GM23338 (cell line): ENCODE measurements at regions not wholly inside any gene's neighbourhood (a gene's known extent, or its start where the extent isn't known, plus 50 kb on each side); places are given as distances from the start of the nearest gene placed in this dataset.

ENCODE experiments used
- ATAC-seq: fragments of 200-7000 bp; cut with Tn5 transposase; 3 replicates; pipeline ENCODE4 v1.9.1; 2020
- DNase-seq: peaks from one replicate; pipeline ENCODE4 v3.0.0-alpha.2; 2015; ENCODE audit warnings: low spot score
- H2AFZ ChIP-seq: fragments of 200-600 bp; sonication (generic); 2 replicates; pipeline ENCODE4 v1.8.0; 2016; ENCODE audit warnings: antibody characterized with exemption, mild to moderate bottlenecking, moderate library complexity
- H3F3A ChIP-seq: fragments of 200-600 bp; sonication (generic); replicated peaks from 2 replicates; pipeline ENCODE4 v1.8.0; 2017; ENCODE audit warnings: antibody characterized with exemption, mixed run types, low read depth
- H3K27ac ChIP-seq: fragments of 200-600 bp; sonication (generic); 2 replicates; pipeline ENCODE4 v1.6.1; 2016; ENCODE audit warnings: low read depth
- H3K27me3 ChIP-seq: fragments of 200-600 bp; sonication (generic); 2 replicates; pipeline ENCODE4 v1.8.0; 2016; ENCODE audit warnings: mild to moderate bottlenecking, mixed run types, moderate library complexity; ENCODE audit not compliant: insufficient read depth
- H3K36me3 ChIP-seq: fragments of 200-600 bp; sonication (generic); 2 replicates; pipeline ENCODE4 v1.8.0; 2016; ENCODE audit warnings: mild to moderate bottlenecking; ENCODE audit not compliant: insufficient read depth
- H3K4me1 ChIP-seq: fragments of 200-600 bp; sonication (generic); 2 replicates; pipeline ENCODE4 v1.8.0; 2016; ENCODE audit warnings: mild to moderate bottlenecking, moderate library complexity; ENCODE audit not compliant: insufficient read depth
- H3K4me2 ChIP-seq: fragments of 200-600 bp; sonication (generic); 2 replicates; pipeline ENCODE4 v1.7.1; 2017; ENCODE audit warnings: mixed run types
- H3K4me3 ChIP-seq: fragments of 200-600 bp; sonication (generic); 2 replicates; pipeline ENCODE4 v1.6.1; 2016; ENCODE audit warnings: mixed run types
- H3K79me2 ChIP-seq: fragments of 200-600 bp; sonication (generic); replicated peaks from 2 replicates; pipeline ENCODE4 v1.8.0; 2017; ENCODE audit warnings: mild to moderate bottlenecking; ENCODE audit not compliant: insufficient read depth
- H3K9me2 ChIP-seq: fragments of 200-600 bp; sonication (generic); 2 replicates; pipeline ENCODE4 v1.8.0; 2017; ENCODE audit not compliant: insufficient read depth
- H4K20me1 ChIP-seq: fragments of 200-600 bp; sonication (generic); replicated peaks from 2 replicates; pipeline ENCODE4 v1.8.0; 2017; ENCODE audit warnings: mild to moderate bottlenecking; ENCODE audit not compliant: insufficient read depth
- H3K27ac Mint-ChIP-seq: 2 replicates; pipeline ENCODE4 v1.8.0; 2020; ENCODE audit warnings: inconsistent platforms, mild to moderate bottlenecking, moderate library complexity, mixed read lengths
- H3K27me3 Mint-ChIP-seq: 3 replicates; pipeline ENCODE4 v1.8.0; 2022; ENCODE audit warnings: low read depth, mild to moderate bottlenecking, moderate library complexity, mixed read lengths, inconsistent platforms; ENCODE audit not compliant: insufficient read depth, poor library complexity
- H3K36me3 Mint-ChIP-seq: 3 replicates; pipeline ENCODE4 v1.8.0; 2021; ENCODE audit warnings: low read depth, mild to moderate bottlenecking, inconsistent platforms, moderate library complexity, mixed read lengths
- H3K4me1 Mint-ChIP-seq: 3 replicates; pipeline ENCODE4 v1.8.0; 2020; ENCODE audit warnings: mild to moderate bottlenecking, inconsistent platforms, mixed read lengths
- H3K4me3 Mint-ChIP-seq: 3 replicates; pipeline ENCODE4 v1.8.0; 2021; ENCODE audit warnings: moderate library complexity, mild to moderate bottlenecking, inconsistent platforms, mixed read lengths
- H3K9me3 Mint-ChIP-seq: 3 replicates; pipeline ENCODE4 v1.8.0; 2020; ENCODE audit warnings: moderate library complexity, mild to moderate bottlenecking, inconsistent platforms, mixed read lengths
- CREB1 ChIP-seq: fragments of 250-450 bp; sonication (Bioruptor Pico); IDR thresholded peaks from 2 replicates; pipeline ENCODE4 v1.5.0; 2020; ENCODE audit warnings: low read depth, mild to moderate bottlenecking, moderate library complexity
- CTCF ChIP-seq, 2 experiments: fragments of 200-600 bp in 1 of 2; sonication (generic) in 1 of 2; conservative IDR thresholded peaks; 2 replicates each; pipeline versions ENCODE4 v1.5.1 to v1.6.1; 2016 to 2017; ENCODE audit warnings: antibody characterized with exemption in 2 of 2, low read depth in 2 of 2, mild to moderate bottlenecking in 2 of 2, moderate library complexity in 1 of 2
- ETS1 ChIP-seq: IDR thresholded peaks from 2 replicates; pipeline ENCODE4 v1.6.1; 2016; ENCODE audit warnings: antibody characterized with exemption
- EZH2phosphoT487 ChIP-seq: fragments of 200-600 bp; sonication (generic); IDR thresholded peaks from one replicate; pipeline ENCODE4 v1.8.1; 2018; ENCODE audit warnings: antibody characterized with exemption; ENCODE audit not compliant: unreplicated experiment
- NANOG ChIP-seq: IDR thresholded peaks from 2 replicates; pipeline ENCODE4 v1.6.1; 2016; ENCODE audit warnings: antibody characterized with exemption, borderline replicate concordance
- POLR2AphosphoS5 ChIP-seq: IDR thresholded peaks from 2 replicates; pipeline ENCODE4 v1.6.1; 2016; ENCODE audit warnings: antibody characterized with exemption, low read depth
- STAT1 ChIP-seq: IDR thresholded peaks from one replicate; pipeline ENCODE4 v1.6.1; 2016; ENCODE audit warnings: antibody characterized with exemption; ENCODE audit not compliant: unreplicated experiment
- ZNF114 ChIP-seq: fragments of 250-450 bp; sonication (Bioruptor Pico); IDR thresholded peaks from 2 replicates; pipeline ENCODE4 v1.5.0; 2020; ENCODE audit warnings: mild to moderate bottlenecking, moderate library complexity
- ZNF331 ChIP-seq: fragments of 250-450 bp; sonication (Bioruptor Pico); IDR thresholded peaks from 2 replicates; pipeline ENCODE4 v1.5.0; 2020; ENCODE audit warnings: low read depth, mild to moderate bottlenecking, moderate library complexity
- ZNF462 ChIP-seq: fragments of 250-450 bp; sonication (Bioruptor Pico); IDR thresholded peaks from 2 replicates; pipeline ENCODE4 v1.5.0; 2020; ENCODE audit warnings: mild to moderate bottlenecking, moderate library complexity

GRCh38 chr9:23451802-23452418, 374.1 kb downstream of the ELAVL2 start:
- TF ChIP-seq ETS1 (no peak), STAT1 (no peak)
- Histone ChIP-seq H3K4me2 (no peak overlapping the region), H3K36me3 (no peaks in the 10 kb centered on the region), H3K9me2 (no peaks in the 10 kb centered on the region), H3K4me1 (no peaks in the 10 kb centered on the region; the same call in 1 of the 2 replicates), H4K20me1 (no peaks in the 10 kb centered on the region), H3F3A (no peaks in the 10 kb centered on the region), H3K27me3 (no peaks in the 10 kb centered on the region), H3K4me3 (no peak overlapping the region), H3K27ac (no peak overlapping the region), H3K79me2 (no peaks in the 10 kb centered on the region), H2AFZ (no peak overlapping the region)
- H3K9me3 Mint-ChIP-seq, result peaks cover 12% of the 10 kb centered on the region; the same call in 2 of the 3 replicates
- H3K27me3 Mint-ChIP-seq, result peaks cover 5% of the 10 kb centered on the region
- peaks cover 5% of the 10 kb centered on the region; the same call in 1 of the 3 replicates for H3K36me3 Mint-ChIP-seq
- H3K27ac Mint-ChIP-seq, result no peak overlapping the region
- H3K4me3 Mint-ChIP-seq, result no peak overlapping the region
- H3K4me1 Mint-ChIP-seq, result peaks cover 7% of the 10 kb centered on the region
- ATAC-seq (no peak), DNase-seq (no peak)

GRCh38 chr9:23464275-23464674, 361.8 kb downstream of the ELAVL2 start:
- no peaks in the 10 kb centered on the region for H3F3A ChIP-seq
- H3K36me3 Mint-ChIP-seq, result no peaks in the 10 kb centered on the region
- ATAC-seq, result no peak
- TF ChIP-seq EZH2phosphoT487 (no peak), ZNF462 (CRISPR knock-in tag) (no peak), CREB1 (CRISPR knock-in tag) (no peak), STAT1 (no peak), POLR2AphosphoS5 (no peak), NANOG (no peak), ZNF114 (CRISPR knock-in tag) (no peak), CTCF (conservative IDR thresholded peaks at IDR 0.05; ENCODE audit: low read depth in 2 of 2) (no peak), ZNF331 (CRISPR knock-in tag) (no peak)

More at GRCh38 chr9:23464275-23464674, 361.8 kb downstream of the ELAVL2 start:
- H3K27me3 ChIP-seq, result no peaks in the 10 kb centered on the region
- no peaks in the 10 kb centered on the region for H3K36me3 ChIP-seq
- H4K20me1 ChIP-seq, result no peaks in the 10 kb centered on the region
- no peaks in the 10 kb centered on the region for H3K4me1 Mint-ChIP-seq
- no peaks in the 10 kb centered on the region for H3K27me3 Mint-ChIP-seq
- no peak overlapping the region for H2AFZ ChIP-seq
- H3K4me3 Mint-ChIP-seq, result no peak overlapping the region
- no peak overlapping the region for H3K27ac ChIP-seq
- H3K4me2 ChIP-seq, result no peak overlapping the region
- H3K4me3 ChIP-seq, result no peak overlapping the region
- no peaks in the 10 kb centered on the region for H3K9me2 ChIP-seq
- no peaks in the 10 kb centered on the region for H3K9me3 Mint-ChIP-seq
- H3K79me2 ChIP-seq, result no peaks in the 10 kb centered on the region
- no peaks in the 10 kb centered on the region for H3K4me1 ChIP-seq
- no peak for DNase-seq
- H3K27ac Mint-ChIP-seq, result no peak overlapping the region
